ENCODE measurements at regions not wholly inside any gene's neighbourhood (a gene's known extent, or its start where the extent isn't known, plus 50 kb on each side); places are given as distances from the start of the nearest gene placed in this dataset.
A peak's percentile ranks its signal among the peaks of the same experiment; 100 is the strongest.
"Not testable (repeated sequence)": the region's sequence is repeated elsewhere in the genome, so short reads cannot be mapped to it uniquely, and the experiment has no call there.

DNA sequence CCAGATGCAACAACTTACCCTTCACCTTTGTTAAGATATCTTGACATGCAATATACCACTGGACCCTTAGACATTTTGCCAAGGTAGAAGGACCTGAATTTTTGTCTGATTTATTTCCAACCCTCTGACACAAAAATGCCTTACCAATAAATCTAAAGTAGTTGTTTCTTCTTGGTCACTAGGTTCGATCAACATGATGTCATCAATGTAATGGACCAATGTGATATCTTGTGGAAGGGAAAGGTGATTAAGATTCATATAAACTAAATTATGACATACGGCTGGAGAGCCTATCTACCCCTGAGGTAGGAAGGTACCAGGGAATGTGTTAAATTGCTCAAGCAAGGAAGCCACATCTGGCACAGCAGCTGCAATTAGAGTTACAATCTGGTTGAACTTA lies 67.7 kb upstream of the SERPINE2 start:
- no peak for DNase-seq (ENCODE audit: low spot score)
- no peak for ATAC-seq
- intact Hi-C loops (cut with DNase I): no loop called here

DNA sequence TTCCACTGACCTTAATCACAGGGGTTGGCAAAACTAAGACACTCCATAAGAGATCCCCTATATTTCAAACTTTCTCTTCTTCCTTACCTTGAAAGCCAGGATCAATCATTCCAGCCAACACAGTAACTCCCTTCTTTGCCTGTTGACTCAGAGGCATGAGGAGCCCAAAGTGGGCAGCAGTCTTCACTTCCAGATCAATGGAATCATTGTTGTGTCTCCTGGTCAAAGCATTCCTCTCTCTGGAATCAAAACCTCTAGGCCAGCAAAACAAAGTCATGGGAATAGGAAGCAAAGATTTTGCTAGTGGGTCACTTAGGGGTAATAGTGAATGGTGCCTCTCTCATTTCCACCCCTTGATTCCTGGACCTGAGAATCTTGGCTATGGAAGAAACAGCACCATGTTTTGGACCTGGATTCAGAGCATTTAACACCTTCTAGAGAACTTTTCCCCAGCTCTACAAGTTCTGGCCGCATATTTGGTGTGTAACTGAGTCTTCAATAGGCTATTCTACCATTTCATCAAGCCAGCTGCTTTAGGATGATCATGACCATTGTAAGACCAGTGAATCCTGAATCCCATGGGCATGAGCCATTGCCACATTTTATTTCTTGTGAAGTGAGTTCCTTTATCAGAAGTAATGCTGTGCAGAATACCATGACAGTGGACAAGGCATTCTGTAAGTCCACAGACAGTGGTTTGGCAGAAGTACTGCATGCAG lies 65.7 kb upstream of the SERPINE2 start:
- DNase-seq (ENCODE audit: low spot score) (no peak), ATAC-seq (no peak)
- intact Hi-C loops (cut with DNase I): no loop called here

DNA sequence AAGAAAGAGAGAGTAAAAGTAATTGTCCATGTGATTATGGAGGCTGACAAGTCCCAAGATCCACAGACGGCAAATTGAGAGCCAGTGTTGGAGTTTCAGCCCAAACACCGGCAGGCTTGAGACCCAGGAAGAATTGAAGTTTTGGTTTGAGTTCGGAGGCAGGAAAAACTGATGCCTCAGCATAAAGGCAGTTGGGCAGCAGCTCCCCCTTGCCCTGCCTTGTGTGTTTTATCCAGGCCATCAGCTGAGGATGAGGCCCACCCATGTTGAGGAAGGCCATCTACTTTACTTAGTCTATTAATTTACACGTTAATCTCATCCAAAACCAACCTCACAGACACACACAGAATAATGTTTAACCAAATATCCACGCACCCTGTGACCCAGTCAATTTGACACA lies 64.6 kb upstream of the SERPINE2 start:
- DNase-seq (ENCODE audit: low spot score): no peak
- no peak for ATAC-seq
- intact Hi-C loops (cut with DNase I): no loop called here

DNA sequence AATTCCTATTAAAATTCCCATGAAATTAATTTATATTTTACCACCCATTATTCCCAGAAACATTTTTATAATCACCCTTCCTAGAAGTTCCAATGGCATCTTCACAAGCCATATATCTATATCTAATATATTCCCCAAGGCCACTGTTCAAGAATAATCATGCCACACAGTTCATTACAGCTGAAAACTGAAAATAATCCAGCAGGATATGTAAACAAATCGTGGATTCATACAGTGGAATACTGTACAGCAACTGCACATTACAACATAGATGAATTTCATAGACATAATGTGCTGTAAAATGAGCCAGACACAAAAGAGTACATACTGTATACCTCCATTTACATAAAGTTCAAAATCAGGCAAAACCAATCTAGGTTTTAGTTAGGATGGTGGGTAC lies 63.9 kb upstream of the SERPINE2 start:
- DNase-seq (ENCODE audit: low spot score) (no peak), ATAC-seq (no peak)
- intact Hi-C loops (cut with DNase I): no loop called here

DNA sequence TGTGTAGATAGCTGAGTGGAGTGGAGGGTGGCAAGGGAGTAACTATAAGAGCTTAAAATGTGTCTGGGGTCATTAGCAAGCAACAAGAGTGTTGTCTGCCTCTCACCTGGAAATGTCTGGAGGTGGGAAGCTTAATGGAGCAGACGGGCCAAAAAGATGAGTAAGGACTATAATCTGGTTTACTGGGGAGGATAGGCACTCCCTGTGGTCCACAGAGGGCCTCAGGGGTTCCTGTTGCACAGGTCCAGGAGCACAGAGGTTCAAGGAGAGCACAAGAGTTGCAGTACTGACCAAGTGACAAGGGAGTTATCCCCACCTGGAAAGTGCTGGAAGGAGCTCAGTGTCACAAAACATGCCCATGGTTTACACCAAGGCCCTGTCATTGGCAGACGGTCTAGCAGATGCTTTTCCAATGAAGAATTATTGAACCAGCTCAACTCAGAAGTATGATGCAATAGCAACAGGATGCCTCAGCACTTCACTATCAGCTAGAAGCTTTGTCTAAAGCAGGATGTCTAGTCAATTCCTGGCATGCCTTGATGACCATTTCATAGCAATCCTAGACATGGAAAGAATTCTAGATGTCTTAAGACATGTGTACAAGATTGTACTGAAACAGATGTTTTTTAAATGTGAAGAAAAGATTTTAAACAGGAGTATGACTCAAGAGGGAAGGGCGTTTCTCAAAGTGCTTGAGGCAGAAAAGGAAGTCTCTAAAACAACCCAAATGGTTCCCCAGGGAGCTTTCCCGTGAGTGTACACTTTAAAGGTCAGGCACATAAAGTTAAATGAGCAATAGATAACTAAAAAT lies 62.9 kb upstream of the SERPINE2 start:
- no peak for DNase-seq (ENCODE audit: low spot score)
- ATAC-seq: peak; percentile 81
- intact Hi-C loops (cut with DNase I): no loop called here

DNA sequence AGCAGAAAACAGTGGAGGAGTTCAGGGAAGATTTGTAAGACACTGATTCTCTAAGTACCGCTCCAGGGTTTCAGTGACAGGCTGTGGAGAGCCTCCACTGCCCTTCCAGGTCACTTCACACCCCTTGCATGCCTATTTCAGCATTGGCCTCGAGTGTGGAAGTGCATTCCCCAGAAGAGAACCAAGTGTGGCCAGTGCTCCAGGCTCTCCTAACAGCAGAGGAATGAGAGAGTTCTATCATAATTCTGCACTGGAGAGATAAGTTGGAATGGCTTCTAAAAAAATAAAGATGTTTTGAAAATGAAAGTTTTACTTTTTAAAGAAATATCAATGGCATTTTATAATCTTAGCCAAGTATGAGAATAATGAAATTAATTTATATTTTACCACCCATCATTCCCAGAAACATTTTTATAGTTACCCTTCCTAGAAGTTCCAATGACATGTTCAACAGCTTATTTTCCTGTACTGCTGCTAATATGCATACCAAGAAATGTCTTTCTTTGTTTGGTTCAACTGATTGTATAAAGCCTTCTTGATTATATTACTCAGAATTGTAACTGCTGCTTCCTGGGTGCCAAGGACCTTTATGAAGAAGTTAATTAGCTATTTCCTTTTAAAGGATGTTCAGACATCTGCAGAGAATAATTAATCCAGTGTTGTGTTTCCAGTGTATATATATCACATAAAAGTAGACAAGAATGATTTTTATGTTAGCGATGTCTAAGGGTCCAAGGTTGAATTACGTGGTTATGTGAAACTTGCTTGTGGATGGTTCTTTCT lies 61.0 kb upstream of the SERPINE2 start:
- no peak for ATAC-seq
- no peak for DNase-seq (ENCODE audit: low spot score)
- intact Hi-C loops (cut with DNase I): no loop called here

DNA sequence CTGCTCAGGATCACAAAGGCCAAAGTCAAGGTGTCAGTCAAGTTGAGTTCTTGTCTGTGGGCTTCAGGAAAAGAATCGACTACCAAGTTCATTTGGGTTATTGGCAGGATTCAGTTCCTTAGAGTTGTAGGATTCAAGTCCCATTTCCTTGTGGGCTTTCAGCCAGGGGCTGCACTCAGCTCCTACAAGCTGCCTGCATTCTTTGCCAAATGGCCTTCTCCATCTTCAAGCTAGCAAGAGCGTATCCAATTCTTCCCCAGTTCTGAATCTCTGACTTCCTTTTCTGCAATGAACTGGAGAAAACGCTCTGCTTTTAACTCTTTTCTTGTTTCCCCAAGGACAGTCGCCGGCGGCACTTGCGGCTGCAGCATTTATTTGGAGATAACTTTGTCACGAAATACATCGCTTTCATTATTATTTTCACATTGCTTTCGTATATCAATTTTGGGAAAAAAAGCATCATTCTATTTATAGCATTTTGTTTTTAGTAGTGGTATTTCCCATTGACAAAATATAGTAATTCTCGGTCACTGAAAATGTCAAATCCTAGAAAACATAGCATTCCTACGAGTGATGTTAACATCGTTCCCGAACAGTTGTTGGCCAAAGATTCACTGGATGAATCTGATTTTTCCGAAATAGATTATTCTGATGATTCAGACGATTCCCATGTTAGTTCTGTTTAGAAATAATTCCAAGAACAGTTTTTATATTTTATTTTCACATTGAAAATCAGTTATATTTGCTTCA lies 59.6 kb upstream of the SERPINE2 start:
- DNase-seq (ENCODE audit: low spot score): no peak
- intact Hi-C loops (cut with DNase I): no loop called here
- peak; percentile 18 for ATAC-seq

DNA sequence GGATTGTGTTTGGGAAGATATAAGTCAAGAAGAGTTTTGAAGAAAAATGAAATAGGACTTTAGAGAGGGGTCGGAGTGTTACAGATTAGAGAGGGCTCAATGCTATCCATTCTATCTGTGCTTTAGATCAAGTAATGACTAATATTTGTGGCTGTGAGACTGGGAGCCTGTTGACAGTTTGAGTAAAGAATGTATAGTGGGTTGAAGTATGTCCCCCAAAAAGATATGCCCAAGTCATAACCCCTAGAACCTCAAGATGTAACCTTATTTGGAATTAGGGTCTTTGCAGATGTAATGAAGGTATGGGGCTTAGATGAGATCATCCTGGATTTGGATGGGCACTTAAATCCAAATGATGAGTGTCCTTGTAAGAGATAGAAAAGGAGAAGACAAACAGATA lies 55.3 kb upstream of the SERPINE2 start:
- intact Hi-C loops (cut with DNase I): no loop called here
- ATAC-seq (no peak), DNase-seq (ENCODE audit: low spot score) (no peak)

DNA sequence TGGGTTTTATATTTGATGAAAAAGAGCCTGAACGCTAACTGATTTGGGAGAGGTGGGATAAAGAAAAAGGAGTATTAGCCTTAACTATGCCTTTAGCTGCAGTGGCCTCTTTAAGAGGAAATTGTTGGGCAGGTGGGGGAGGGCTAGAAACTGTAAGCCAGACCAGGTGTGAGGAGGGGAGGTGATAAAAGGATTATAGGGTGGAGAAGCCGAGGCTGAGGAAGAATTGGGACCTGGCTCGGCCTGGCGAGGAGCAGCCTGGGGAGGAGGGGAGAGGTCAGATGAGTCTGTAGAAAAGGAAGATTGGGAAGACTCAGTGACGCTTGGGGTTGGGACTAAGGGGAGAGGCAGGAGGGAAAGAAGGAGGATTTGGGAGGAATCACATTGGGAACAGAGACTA lies 52.6 kb upstream of the SERPINE2 start:
- DNase-seq (ENCODE audit: low spot score); ATAC-seq; intact Hi-C loops (cut with DNase I): not testable (repeated sequence)

DNA sequence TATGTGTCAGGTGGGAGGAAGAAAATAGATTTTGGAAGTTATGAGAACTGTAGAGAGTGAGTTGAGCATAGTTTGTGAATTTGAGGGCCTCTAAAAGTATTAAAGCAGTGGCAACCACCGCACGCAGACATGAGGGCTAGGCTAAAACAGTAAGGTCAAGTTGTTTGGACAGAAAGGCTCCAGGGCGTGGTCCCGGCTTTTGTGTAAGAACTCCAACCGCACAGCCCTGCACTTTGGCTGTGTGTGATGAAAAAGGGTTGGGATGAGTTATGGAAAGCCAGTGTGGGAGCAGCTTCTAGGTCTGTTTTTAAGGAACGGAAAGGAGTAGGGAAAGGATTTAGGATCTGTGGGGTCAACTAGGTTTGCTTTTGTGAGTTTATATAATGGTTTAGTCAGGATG lies 50.5 kb upstream of the SERPINE2 start:
- ATAC-seq; intact Hi-C loops (cut with DNase I); DNase-seq (ENCODE audit: low spot score): not testable (repeated sequence)
